Mesenteric fat pad (tissue), 1 donor: ENCODE measurements at regions not wholly inside any gene's neighbourhood (a gene's known extent, or its start where the extent isn't known, plus 50 kb on each side); places are given as distances from the start of the nearest gene placed in this dataset.
"Not testable (repeated sequence)": the region's sequence is repeated elsewhere in the genome, so short reads cannot be mapped to it uniquely, and the experiment has no call there.

Experiments used
- DNase-seq: peaks from one replicate; pipeline ENCODE4 v3.0.0-alpha.2; 2020; ENCODE audit warnings: low spot score
- donor health status: DM: yes; HTN: yes; CAD: no.

GRCh38 chr11:96508861-96509260, 119.0 kb downstream of the JRKL start:
- DNase-seq, result no peak

GRCh38 chr11:96520939-96521338, 131.1 kb downstream of the JRKL start:
- no peak for DNase-seq

GRCh38 chr11:96523656-96524055, 133.8 kb downstream of the JRKL start:
- DNase-seq, result no peak

- no peak for DNase-seq
These were observed 134.7 kb downstream of the JRKL start for GRCh38 chr11:96524475-96524874.

- DNase-seq, result no peak
These were observed 140.7 kb downstream of the JRKL start for GRCh38 chr11:96530473-96530872.

GRCh38 chr11:96538104-96538503, 148.3 kb downstream of the JRKL start:
- no peak for DNase-seq

- no peak for DNase-seq
These were observed 148.8 kb downstream of the JRKL start for GRCh38 chr11:96538622-96539021.

GRCh38 chr11:96540875-96541274, 151.1 kb downstream of the JRKL start:
- no peak for DNase-seq

GRCh38 chr11:96543177-96543576, 153.4 kb downstream of the JRKL start:
- DNase-seq, result no peak

- DNase-seq, result not testable (repeated sequence)
These were observed 155.4 kb downstream of the JRKL start for GRCh38 chr11:96545192-96545591.

GRCh38 chr11:96551136-96551535, 161.3 kb downstream of the JRKL start:
- no peak for DNase-seq

GRCh38 chr11:96554236-96554820, 164.5 kb downstream of the JRKL start:
- no peak for DNase-seq

- DNase-seq, result not testable (repeated sequence)
These were observed 166.0 kb downstream of the JRKL start for GRCh38 chr11:96555826-96556225.

GRCh38 chr11:96560727-96561126, 170.9 kb downstream of the JRKL start:
- not testable (repeated sequence) for DNase-seq

- no peak for DNase-seq
These were observed 177.4 kb downstream of the JRKL start for GRCh38 chr11:96567176-96567575.

- no peak for DNase-seq
These were observed 177.9 kb downstream of the JRKL start for GRCh38 chr11:96567667-96568066.

GRCh38 chr11:96576383-96576782, 186.6 kb downstream of the JRKL start:
- DNase-seq, result peak; percentile 74

GRCh38 chr11:96578379-96578778, 188.6 kb downstream of the JRKL start:
- no peak for DNase-seq

- DNase-seq, result no peak
These were observed 189.8 kb downstream of the JRKL start for GRCh38 chr11:96579656-96580055.

- DNase-seq, result no peak
These were observed 190.7 kb downstream of the JRKL start for GRCh38 chr11:96580476-96581040.

- not testable (repeated sequence) for DNase-seq
These were observed 196.4 kb downstream of the JRKL start for GRCh38 chr11:96585944-96586880.

- DNase-seq, result not testable (repeated sequence)
These were observed 199.0 kb downstream of the JRKL start for GRCh38 chr11:96588793-96589192.
